ENCODE measurements at regions not wholly inside any gene's neighbourhood (a gene's known extent, or its start where the extent isn't known, plus 50 kb on each side); places are given as distances from the start of the nearest gene placed in this dataset.

DNA sequence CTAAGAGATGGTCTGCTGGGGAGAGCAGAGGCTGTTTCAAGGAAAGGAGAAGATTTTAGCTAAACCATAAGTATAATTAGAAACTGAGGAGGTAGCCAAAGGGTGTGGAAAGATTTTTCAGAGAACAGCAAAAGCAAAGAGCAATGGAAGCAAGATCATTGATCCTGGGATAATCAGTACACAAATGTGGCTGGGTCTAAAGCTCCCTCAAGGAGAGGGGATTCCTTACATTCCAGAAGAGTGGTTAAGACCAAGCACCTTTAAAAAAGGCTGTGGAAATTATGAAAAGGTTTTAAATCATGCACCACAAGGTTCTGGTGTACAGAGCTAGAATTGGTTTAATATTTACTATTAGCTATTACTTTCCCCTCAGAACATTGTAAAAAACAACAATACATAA is 246.0 kb upstream of the UBE2E3 start:
- H3K27ac Mint-ChIP-seq = no peak overlapping the region
- ATAC-seq = no peak
- TF ChIP-seq, protein P1, sequence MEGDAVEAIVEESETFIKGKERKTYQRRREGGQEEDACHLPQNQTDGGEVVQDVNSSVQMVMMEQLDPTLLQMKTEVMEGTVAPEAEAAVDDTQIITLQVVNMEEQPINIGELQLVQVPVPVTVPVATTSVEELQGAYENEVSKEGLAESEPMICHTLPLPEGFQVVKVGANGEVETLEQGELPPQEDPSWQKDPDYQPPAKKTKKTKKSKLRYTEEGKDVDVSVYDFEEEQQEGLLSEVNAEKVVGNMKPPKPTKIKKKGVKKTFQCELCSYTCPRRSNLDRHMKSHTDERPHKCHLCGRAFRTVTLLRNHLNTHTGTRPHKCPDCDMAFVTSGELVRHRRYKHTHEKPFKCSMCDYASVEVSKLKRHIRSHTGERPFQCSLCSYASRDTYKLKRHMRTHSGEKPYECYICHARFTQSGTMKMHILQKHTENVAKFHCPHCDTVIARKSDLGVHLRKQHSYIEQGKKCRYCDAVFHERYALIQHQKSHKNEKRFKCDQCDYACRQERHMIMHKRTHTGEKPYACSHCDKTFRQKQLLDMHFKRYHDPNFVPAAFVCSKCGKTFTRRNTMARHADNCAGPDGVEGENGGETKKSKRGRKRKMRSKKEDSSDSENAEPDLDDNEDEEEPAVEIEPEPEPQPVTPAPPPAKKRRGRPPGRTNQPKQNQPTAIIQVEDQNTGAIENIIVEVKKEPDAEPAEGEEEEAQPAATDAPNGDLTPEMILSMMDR (IDR thresholded peaks at IDR 0.05) = no peak
- H3K4me3 Mint-ChIP-seq = no peak overlapping the region
- Histone ChIP-seq H3K27ac (ENCODE audit: low read length) (no peak overlapping the region), H3K9me3 (ENCODE audit: control insufficient read depth, insufficient read depth, low read length) (no peaks in the 10 kb centered on the region), H3K27me3 (ENCODE audit: control insufficient read depth, insufficient read depth, low read length) (no peaks in the 10 kb centered on the region), H3K4me3 (ENCODE audit: low read length) (no peak overlapping the region), H3K4me1 (ENCODE audit: control insufficient read depth, insufficient read depth, low read length) (no peaks in the 10 kb centered on the region), H3K36me3 (ENCODE audit: control insufficient read depth, insufficient read depth, low read length) (no peaks in the 10 kb centered on the region)
- no peaks in the 10 kb centered on the region for H3K36me3 Mint-ChIP-seq
- H3K4me1 Mint-ChIP-seq = no peaks in the 10 kb centered on the region
- H3K9me3 Mint-ChIP-seq = no peaks in the 10 kb centered on the region
- intact Hi-C loops (cut with micrococcal nuclease) = no loop called here
- no peaks in the 10 kb centered on the region for H3K27me3 Mint-ChIP-seq (ENCODE audit: low read depth in 2 of 2)
- DNase-seq = no peak

DNA sequence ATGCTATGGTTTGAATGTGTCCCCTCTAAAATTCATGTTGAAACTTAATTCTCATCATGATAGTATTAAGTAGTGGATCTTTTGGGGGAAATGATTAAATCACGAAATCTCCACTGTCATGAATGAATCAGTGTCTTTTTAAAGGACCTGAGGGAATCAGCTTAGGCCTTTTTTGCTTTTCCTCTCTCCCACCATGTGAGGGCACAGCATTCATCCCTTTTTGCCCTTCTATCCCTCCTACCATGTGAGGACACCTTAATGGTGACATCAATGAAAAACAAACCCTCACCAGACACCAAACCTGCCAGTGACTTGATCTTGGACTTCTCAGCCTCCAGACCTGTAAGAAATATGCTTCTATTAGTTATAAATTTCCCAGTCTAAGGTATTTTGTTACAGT is 247.1 kb upstream of the UBE2E3 start:
- intact Hi-C loops (cut with micrococcal nuclease) = no loop called here
- Mint-ChIP-seq H3K9me3 (no peaks in the 10 kb centered on the region), H3K4me1 (no peaks in the 10 kb centered on the region), H3K36me3 (no peaks in the 10 kb centered on the region), H3K27me3 (ENCODE audit: low read depth in 2 of 2) (no peaks in the 10 kb centered on the region), H3K27ac (no peak overlapping the region), H3K4me3 (no peak overlapping the region)
- H3K36me3 ChIP-seq (ENCODE audit: control insufficient read depth, insufficient read depth, low read length) = no peaks in the 10 kb centered on the region
- no peaks in the 10 kb centered on the region for H3K27me3 ChIP-seq (ENCODE audit: control insufficient read depth, insufficient read depth, low read length)
- TF ChIP-seq, protein P1 (IDR thresholded peaks at IDR 0.05) = no peak
- DNase-seq = no peak
- H3K4me3 ChIP-seq (ENCODE audit: low read length) = no peak overlapping the region
- no peaks in the 10 kb centered on the region for H3K4me1 ChIP-seq (ENCODE audit: control insufficient read depth, insufficient read depth, low read length)
- H3K27ac ChIP-seq (ENCODE audit: low read length) = no peak overlapping the region
- H3K9me3 ChIP-seq (ENCODE audit: control insufficient read depth, insufficient read depth, low read length) = no peaks in the 10 kb centered on the region
- ATAC-seq = no peak
- 67% methylated on average over 1 of the region's 1 CpG for WGBS (ENCODE audit: insufficient coverage)

DNA sequence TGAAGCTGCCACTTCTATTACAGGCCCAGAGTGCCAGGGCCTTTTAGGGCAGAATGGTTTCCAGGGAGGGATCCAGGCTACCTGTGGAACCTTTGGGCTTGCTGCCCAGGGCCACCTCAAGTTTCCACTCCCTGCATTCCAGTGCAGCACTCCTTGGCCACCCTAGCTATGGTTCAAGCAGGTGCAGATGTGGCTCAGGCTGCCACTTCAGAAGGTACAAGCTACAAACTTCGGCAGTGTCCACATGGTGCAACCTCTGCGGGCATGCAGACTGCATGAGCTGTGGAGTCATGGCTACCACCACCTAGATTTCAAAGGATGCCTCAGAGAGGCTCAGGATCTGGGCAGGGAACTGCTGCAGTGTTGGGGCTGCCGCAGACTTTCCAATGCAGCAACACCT is 248.1 kb upstream of the UBE2E3 start:
- H3K4me1 Mint-ChIP-seq = no peaks in the 10 kb centered on the region
- intact Hi-C loops (cut with micrococcal nuclease) = no loop called here
- Histone ChIP-seq H3K27ac (ENCODE audit: low read length) (no peak overlapping the region), H3K4me3 (ENCODE audit: low read length) (no peak overlapping the region), H3K4me1 (ENCODE audit: control insufficient read depth, insufficient read depth, low read length) (no peaks in the 10 kb centered on the region), H3K9me3 (ENCODE audit: control insufficient read depth, insufficient read depth, low read length) (no peaks in the 10 kb centered on the region), H3K36me3 (ENCODE audit: control insufficient read depth, insufficient read depth, low read length) (no peaks in the 10 kb centered on the region), H3K27me3 (ENCODE audit: control insufficient read depth, insufficient read depth, low read length) (no peaks in the 10 kb centered on the region)
- 84% methylated on average over 3 of the region's 3 CpGs for WGBS (ENCODE audit: insufficient coverage)
- H3K36me3 Mint-ChIP-seq = no peaks in the 10 kb centered on the region
- peaks cover 0 to 3% of the 10 kb centered on the region in 2 donors for H3K9me3 Mint-ChIP-seq
- H3K27ac Mint-ChIP-seq = no peak overlapping the region
- ATAC-seq (no peak), DNase-seq (no peak)
- no peaks in the 10 kb centered on the region for H3K27me3 Mint-ChIP-seq (ENCODE audit: low read depth in 2 of 2)
- TF ChIP-seq, protein P1 (IDR thresholded peaks at IDR 0.05) = no peak
- H3K4me3 Mint-ChIP-seq = no peak overlapping the region

DNA sequence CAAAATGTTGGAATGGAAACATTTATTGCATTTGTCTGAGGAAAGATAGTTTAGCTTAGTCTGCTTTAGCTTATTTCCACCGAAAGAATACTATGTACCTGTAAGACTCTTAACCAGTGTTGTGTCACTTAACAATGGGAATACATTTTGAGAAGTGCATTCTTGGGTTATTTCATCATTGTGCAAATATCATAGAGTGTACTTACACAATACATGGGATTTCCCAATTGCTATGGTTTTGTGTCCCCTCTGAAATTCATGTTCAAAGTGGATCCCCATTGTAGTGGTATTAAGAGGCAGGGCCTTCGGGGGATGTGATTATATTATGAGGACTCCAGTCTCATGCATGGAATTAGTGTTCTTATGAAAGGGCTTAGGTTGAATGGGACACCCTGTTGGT is 249.4 kb upstream of the UBE2E3 start:
- WGBS (ENCODE audit: insufficient coverage) = 92% methylated on average over 2 of the region's 2 CpGs
- intact Hi-C loops (cut with micrococcal nuclease) = no loop called here
- Mint-ChIP-seq H3K27ac (no peak overlapping the region), H3K36me3 (no peaks in the 10 kb centered on the region), H3K4me1 (no peaks in the 10 kb centered on the region), H3K4me3 (no peak overlapping the region), H3K27me3 (ENCODE audit: low read depth in 2 of 2) (no peaks in the 10 kb centered on the region), H3K9me3 (peaks cover 0 to 3% of the 10 kb centered on the region in 2 donors)
- H3K27me3 ChIP-seq (ENCODE audit: control insufficient read depth, insufficient read depth, low read length) = no peaks in the 10 kb centered on the region
- ATAC-seq (no peak), DNase-seq (no peak)
- H3K36me3 ChIP-seq (ENCODE audit: control insufficient read depth, insufficient read depth, low read length) = no peaks in the 10 kb centered on the region
- no peak overlapping the region for H3K4me3 ChIP-seq (ENCODE audit: low read length)
- no peaks in the 10 kb centered on the region for H3K4me1 ChIP-seq (ENCODE audit: control insufficient read depth, insufficient read depth, low read length)
- TF ChIP-seq, protein P1 (IDR thresholded peaks at IDR 0.05) = no peak
- H3K9me3 ChIP-seq (ENCODE audit: control insufficient read depth, insufficient read depth, low read length) = no peaks in the 10 kb centered on the region
- no peak overlapping the region for H3K27ac ChIP-seq (ENCODE audit: low read length)

All from natural killer cell (primary cell).